ENCODE measurements at regions not wholly inside any gene's neighbourhood (a gene's known extent, or its start where the extent isn't known, plus 50 kb on each side); places are given as distances from the start of the nearest gene placed in this dataset.

GRCh38 chr10:43012578-43012977, 64.3 kb upstream of the RET start:
- TF ChIP-seq, protein P1, sequence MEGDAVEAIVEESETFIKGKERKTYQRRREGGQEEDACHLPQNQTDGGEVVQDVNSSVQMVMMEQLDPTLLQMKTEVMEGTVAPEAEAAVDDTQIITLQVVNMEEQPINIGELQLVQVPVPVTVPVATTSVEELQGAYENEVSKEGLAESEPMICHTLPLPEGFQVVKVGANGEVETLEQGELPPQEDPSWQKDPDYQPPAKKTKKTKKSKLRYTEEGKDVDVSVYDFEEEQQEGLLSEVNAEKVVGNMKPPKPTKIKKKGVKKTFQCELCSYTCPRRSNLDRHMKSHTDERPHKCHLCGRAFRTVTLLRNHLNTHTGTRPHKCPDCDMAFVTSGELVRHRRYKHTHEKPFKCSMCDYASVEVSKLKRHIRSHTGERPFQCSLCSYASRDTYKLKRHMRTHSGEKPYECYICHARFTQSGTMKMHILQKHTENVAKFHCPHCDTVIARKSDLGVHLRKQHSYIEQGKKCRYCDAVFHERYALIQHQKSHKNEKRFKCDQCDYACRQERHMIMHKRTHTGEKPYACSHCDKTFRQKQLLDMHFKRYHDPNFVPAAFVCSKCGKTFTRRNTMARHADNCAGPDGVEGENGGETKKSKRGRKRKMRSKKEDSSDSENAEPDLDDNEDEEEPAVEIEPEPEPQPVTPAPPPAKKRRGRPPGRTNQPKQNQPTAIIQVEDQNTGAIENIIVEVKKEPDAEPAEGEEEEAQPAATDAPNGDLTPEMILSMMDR (IDR thresholded peaks at IDR 0.05), result no peak
- no peak for TF ChIP-seq ZFX (IDR thresholded peaks at IDR 0.05; ENCODE audit: borderline replicate concordance)
